SJCRH30 (cell line): ENCODE measurements at regions not wholly inside any gene's neighbourhood (a gene's known extent, or its start where the extent isn't known, plus 50 kb on each side); places are given as distances from the start of the nearest gene placed in this dataset.

Source experiments
- DNase-seq, 2 experiments: peaks; one replicate each; pipeline ENCODE4 v3.0.0-alpha.2; 2015 to 2020
- H3K27ac ChIP-seq: fragments of 250-450 bp; sonication (Bioruptor Pico); 2 replicates; pipeline ENCODE4 v1.5.1; 2020; ENCODE audit warnings: mild to moderate bottlenecking, moderate library complexity
- H3K27me3 ChIP-seq: fragments of 250-450 bp; sonication (Bioruptor Pico); 2 replicates; pipeline ENCODE4 v1.5.1; 2020; ENCODE audit warnings: mild to moderate bottlenecking, moderate library complexity
- H3K36me3 ChIP-seq: fragments of 250-450 bp; sonication (Bioruptor Pico); 2 replicates; pipeline ENCODE4 v1.5.1; 2020; ENCODE audit warnings: mild to moderate bottlenecking, moderate library complexity
- H3K4me1 ChIP-seq: fragments of 250-450 bp; sonication (Bioruptor Pico); 2 replicates; pipeline ENCODE4 v1.5.1; 2020; ENCODE audit warnings: mild to moderate bottlenecking, moderate library complexity
- H3K4me3 ChIP-seq: fragments of 250-450 bp; sonication (Bioruptor Pico); 2 replicates; pipeline ENCODE4 v1.5.1; 2020; ENCODE audit warnings: mild to moderate bottlenecking, moderate library complexity
- H3K9me3 ChIP-seq: fragments of 250-450 bp; sonication (Bioruptor Pico); replicated peaks from 2 replicates; pipeline ENCODE4 v1.5.1; 2020; ENCODE audit warnings: mild to moderate bottlenecking, moderate library complexity

DNA sequence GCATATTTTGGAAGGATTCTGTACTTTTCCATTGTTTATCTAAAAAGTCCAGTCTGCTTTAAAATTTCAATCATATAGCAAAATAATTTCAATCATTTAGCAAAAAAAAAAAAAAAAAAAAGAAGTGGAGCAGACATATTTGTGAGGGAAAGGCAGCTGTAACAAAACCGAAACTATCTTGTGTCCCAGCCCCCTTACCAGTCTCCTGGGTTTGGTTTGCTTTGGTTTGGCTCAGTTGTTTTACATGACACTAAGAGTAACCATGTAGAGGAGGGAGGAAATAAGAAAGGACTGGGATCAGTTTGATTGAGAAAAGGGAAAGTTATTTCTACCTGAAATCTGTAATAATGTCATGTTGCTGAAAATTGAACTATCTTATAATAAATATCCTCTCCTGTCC, 158.8 kb upstream of the GADL1 start:
- Histone ChIP-seq H3K27me3 (no peaks in the 10 kb centered on the region), H3K4me1 (no peaks in the 10 kb centered on the region), H3K4me3 (no peak overlapping the region), H3K9me3 (no peaks in the 10 kb centered on the region), H3K27ac (no peak overlapping the region), H3K36me3 (no peaks in the 10 kb centered on the region)
- no peak for DNase-seq

DNA sequence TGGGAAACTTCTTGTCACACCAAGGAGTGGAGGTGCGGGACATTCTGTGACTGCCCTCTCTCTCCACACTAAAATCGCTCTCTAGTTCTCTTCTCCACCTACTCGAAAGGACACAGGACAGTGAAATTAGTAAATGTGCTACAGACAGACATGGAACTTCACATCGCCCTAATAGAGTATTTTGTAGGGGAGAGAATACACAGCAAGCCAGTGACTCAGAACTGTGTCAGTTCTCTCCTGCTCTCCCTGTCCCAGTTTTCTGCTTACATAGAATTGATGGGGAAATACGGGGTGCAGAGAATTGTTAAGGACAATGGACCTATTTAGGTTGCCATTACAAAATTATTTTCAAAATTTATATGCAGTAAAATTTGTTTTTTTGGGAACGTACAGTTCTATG, 159.6 kb upstream of the GADL1 start:
- no peak for DNase-seq
- Histone ChIP-seq H3K27me3 (no peaks in the 10 kb centered on the region), H3K9me3 (no peaks in the 10 kb centered on the region), H3K4me3 (no peak overlapping the region), H3K4me1 (no peaks in the 10 kb centered on the region), H3K36me3 (no peaks in the 10 kb centered on the region), H3K27ac (no peak overlapping the region)

DNA sequence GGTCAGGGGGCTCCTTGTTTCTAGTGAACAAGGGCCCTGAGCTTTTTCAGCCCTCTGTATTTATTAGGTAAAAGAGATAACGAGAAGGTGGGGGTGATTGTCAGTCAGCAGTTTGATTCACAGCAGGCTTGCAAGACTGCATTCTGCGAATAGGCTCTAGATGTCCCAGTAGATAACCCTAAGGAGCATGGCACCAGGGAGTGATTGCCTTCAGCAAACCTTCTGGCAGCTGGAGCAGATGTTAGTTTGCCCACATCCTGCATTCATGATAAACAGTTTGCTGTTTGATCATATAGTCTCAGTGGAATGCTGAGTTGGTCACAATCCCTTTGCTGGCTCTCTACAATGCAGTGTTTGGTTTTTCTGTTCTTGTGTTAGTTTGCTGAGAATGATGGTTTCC, 161.3 kb upstream of the GADL1 start:
- DNase-seq, result no peak
- Histone ChIP-seq H3K27ac (no peak overlapping the region), H3K4me1 (no peaks in the 10 kb centered on the region), H3K4me3 (no peak overlapping the region), H3K9me3 (no peaks in the 10 kb centered on the region), H3K36me3 (no peaks in the 10 kb centered on the region), H3K27me3 (no peaks in the 10 kb centered on the region)

DNA sequence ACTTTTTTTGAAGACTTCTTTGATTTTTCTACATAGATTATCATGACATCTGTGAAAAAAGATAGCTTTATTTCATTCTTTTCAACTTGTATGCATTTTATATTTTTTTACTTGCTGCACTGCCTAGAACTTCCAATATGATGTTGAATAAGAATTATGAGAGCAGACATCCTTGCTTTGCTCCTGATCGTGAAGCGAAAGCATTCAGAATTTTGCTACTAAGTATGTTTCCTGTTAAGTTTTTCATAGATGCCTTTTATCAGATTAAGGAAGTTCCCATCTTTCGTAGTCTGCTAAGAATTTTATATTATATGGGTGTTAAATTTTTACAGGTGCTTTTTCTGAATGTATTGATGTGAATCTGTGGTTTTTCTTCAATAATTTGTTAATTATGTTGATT, 163.4 kb upstream of the GADL1 start:
- no peaks in the 10 kb centered on the region for H3K9me3 ChIP-seq
- DNase-seq, result no peak
- H3K4me3 ChIP-seq, result no peak overlapping the region
- H3K36me3 ChIP-seq, result no peaks in the 10 kb centered on the region
- no peak overlapping the region for H3K27ac ChIP-seq
- H3K27me3 ChIP-seq, result no peaks in the 10 kb centered on the region
- H3K4me1 ChIP-seq, result no peaks in the 10 kb centered on the region

DNA sequence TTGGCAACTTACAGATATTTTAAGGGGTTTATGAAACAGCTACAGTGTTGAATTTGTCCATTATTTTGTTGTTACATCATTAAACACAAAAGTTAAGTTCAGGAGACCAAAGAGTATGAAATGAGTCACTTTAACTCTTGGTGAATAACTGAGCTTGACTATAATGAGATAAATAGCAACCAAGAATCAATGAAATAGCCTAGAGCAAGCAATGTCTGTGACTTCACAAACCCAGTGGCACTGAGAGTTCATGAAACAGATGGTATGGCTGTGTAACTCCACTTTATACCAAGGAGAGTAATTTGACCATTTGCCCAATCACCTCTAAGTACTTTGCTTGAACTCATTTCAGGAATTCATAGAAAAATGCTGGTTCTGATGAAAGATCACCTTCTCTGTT, 169.6 kb upstream of the GADL1 start:
- no peak for DNase-seq
- H3K4me1 ChIP-seq, result 0 out of 2 replicates have a peak, but pooled peaks cover 4% of the 10 kb centered on the region
- no peak overlapping the region for H3K27ac ChIP-seq

DNA sequence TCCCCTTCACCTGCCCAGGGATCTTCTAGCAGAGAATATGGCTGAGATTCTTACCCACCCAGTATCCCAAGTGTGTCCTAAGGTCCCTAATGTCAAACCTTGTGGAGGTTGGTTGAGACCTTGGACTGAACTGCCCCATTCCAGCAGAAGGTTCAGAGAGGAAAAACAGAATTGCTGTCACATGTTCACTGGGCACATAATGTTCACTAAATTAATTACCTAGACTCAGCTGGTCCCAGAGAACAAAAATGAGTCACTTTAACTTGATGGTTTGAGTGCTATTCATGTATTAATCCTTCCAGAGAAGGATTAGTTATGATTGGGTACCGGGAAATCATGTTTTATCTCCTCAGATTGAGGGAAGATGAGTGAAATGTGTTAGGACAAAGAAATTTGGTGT, 171.3 kb upstream of the GADL1 start:
- no peak for DNase-seq
- Histone ChIP-seq H3K4me1 (0 out of 2 replicates have a peak, but pooled peaks cover 4% of the 10 kb centered on the region), H3K27me3 (no peaks in the 10 kb centered on the region), H3K36me3 (no peaks in the 10 kb centered on the region), H3K27ac (no peak overlapping the region), H3K9me3 (no peaks in the 10 kb centered on the region), H3K4me3 (no peak overlapping the region)

More for the DNA sequence above, 169.6 kb upstream of the GADL1 start:
- Histone ChIP-seq H3K36me3 (no peaks in the 10 kb centered on the region), H3K9me3 (no peaks in the 10 kb centered on the region), H3K27me3 (no peaks in the 10 kb centered on the region), H3K4me3 (no peak overlapping the region)

DNA sequence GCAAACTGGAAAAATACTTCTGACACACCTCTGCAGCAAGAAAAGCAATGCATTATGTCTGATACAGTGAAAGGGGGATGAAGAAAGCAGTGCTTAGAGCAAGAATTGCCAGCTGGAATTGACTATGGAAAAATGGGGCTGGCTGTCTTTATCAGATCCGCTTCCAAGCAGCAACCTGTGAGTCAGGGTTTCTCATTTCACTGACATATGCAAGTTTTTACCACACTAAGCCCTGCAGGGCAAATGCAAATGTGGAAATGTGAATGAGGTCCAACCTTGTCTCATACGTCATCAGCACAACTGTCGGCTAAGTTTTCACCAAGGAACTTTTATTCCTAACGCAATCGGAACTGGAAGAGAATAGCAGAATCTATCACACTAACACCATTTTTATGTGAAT, 172.5 kb upstream of the GADL1 start:
- no peaks in the 10 kb centered on the region for H3K27me3 ChIP-seq
- no peak overlapping the region for H3K27ac ChIP-seq
- H3K4me3 ChIP-seq, result no peak overlapping the region
- no peaks in the 10 kb centered on the region for H3K36me3 ChIP-seq
- H3K4me1 ChIP-seq, result 0 out of 2 replicates have a peak, but pooled peaks cover 4% of the 10 kb centered on the region
- DNase-seq, result peak; percentile 20 to 67
- H3K9me3 ChIP-seq, result no peaks in the 10 kb centered on the region

DNA sequence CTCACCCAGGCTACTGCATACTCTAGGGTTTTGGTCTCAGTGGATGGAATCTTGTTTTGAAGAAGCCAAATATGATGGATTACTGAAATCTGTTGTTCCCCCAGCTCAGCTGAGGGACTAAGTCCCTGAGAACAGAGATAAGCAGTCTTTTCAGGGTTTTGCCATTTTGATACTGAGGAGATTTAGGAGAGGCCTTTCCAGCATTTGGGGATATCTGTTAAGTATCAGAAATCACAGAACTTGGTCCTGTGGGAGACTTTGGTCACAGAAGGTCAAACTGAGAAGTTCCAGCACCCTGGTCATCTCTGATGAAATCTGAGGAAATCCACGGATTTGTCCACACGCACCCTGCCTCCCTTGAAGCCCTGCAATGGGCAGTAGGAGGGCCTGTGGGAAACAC, 181.0 kb upstream of the GADL1 start:
- no peaks in the 10 kb centered on the region for H3K27me3 ChIP-seq
- no peak overlapping the region for H3K4me3 ChIP-seq
- no peak for DNase-seq
- no peaks in the 10 kb centered on the region for H3K9me3 ChIP-seq
- no peak overlapping the region for H3K27ac ChIP-seq
- no peaks in the 10 kb centered on the region for H3K4me1 ChIP-seq
- no peaks in the 10 kb centered on the region for H3K36me3 ChIP-seq

DNA sequence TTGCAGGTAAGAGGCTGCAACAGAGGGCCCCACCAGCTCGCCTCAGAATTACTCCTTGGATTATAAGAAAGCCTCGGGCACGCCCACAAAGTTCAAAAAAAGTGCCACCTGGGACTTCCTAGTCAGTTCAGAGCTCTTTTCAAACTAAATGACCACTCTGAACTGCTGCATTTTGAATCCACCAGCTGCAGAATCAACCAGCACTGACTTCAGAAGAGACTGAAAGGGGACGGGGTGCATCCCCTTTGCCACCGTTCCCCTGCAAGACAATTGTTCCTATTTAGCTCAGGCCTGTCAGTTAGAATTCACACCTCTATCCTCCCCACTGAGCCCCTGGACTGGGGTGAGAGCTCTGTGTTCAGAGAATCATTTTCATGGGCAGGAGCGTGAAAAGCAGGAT, 181.4 kb upstream of the GADL1 start:
- DNase-seq, result no peak
- no peak overlapping the region for H3K4me3 ChIP-seq
- no peak overlapping the region for H3K27ac ChIP-seq
- H3K4me1 ChIP-seq, result no peaks in the 10 kb centered on the region
- H3K36me3 ChIP-seq, result no peaks in the 10 kb centered on the region
- H3K27me3 ChIP-seq, result no peaks in the 10 kb centered on the region
- H3K9me3 ChIP-seq, result no peaks in the 10 kb centered on the region

DNA sequence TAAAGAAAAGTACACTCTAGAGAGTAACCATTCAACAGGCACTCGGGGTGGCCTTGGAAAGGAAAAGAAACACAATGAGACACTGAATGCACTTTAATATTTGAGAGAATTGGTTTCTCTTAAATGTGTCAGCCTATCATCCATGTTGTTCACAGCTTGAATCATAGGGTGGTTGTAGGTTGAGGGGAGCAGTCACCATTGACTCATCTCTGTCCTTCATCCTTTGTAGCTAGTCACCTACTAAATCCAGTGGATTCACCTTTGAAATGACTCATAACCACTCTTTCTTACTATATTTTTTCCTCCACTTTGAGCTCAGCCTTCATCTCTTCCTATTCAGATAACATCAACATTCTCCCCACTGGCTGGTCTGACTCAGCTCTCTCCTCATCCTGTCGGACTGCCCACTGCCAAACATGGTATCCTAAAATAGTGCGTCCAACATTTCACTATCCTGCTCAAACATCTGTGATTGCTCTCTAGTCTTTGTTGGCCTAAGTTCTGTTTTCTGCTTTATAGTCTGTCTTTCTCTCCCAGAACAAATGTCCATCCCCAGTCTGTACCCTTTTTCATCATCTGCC, 182.7 kb upstream of the GADL1 start:
- Histone ChIP-seq H3K36me3 (no peaks in the 10 kb centered on the region), H3K27me3 (no peaks in the 10 kb centered on the region), H3K27ac (no peak overlapping the region), H3K4me1 (no peaks in the 10 kb centered on the region), H3K9me3 (no peaks in the 10 kb centered on the region), H3K4me3 (no peak overlapping the region)
- no peak for DNase-seq

DNA sequence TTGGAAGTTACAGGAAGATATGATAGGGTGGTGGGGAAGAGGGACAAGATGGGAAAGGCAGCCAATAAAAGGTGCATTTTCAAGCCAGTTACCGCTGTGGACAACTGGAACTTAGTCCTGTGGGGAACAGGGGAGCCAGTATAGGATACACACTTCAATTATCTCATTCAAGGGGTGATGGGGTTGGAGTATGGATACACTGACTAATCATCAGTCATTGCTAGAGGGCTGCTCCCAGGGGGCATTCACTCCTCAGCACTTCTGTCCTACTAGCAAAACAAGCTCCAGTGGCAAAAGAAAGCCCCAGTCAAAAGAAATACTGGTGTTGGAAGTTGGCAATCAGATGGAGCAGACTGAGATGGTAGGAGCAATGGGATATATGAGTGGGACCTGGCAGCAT, 183.4 kb upstream of the GADL1 start:
- Histone ChIP-seq H3K4me3 (no peak overlapping the region), H3K4me1 (no peaks in the 10 kb centered on the region), H3K27ac (no peak overlapping the region), H3K9me3 (no peaks in the 10 kb centered on the region), H3K36me3 (no peaks in the 10 kb centered on the region), H3K27me3 (no peaks in the 10 kb centered on the region)
- no peak for DNase-seq

DNA sequence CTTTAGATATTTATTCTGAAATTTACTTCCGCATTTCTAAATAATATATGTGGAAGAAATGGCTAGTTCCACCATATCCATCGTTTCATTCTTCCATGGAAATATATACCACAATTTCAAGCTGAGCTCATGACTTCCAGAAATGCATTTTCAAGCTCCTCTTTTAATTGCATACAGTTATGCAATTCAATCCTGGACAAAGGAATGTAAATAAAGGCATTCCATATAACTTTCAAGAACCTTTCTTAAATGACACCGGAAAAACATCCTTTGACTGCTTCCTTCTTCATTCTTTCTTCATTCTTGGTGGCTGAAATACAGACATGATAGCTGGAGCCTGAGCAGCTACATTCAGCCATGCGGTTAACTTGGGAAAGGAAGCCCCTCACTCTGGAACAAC, 185.2 kb upstream of the GADL1 start:
- Histone ChIP-seq H3K4me1 (no peaks in the 10 kb centered on the region), H3K9me3 (no peaks in the 10 kb centered on the region), H3K4me3 (no peak overlapping the region), H3K27me3 (no peaks in the 10 kb centered on the region), H3K36me3 (no peaks in the 10 kb centered on the region), H3K27ac (no peak overlapping the region)
- no peak for DNase-seq

DNA sequence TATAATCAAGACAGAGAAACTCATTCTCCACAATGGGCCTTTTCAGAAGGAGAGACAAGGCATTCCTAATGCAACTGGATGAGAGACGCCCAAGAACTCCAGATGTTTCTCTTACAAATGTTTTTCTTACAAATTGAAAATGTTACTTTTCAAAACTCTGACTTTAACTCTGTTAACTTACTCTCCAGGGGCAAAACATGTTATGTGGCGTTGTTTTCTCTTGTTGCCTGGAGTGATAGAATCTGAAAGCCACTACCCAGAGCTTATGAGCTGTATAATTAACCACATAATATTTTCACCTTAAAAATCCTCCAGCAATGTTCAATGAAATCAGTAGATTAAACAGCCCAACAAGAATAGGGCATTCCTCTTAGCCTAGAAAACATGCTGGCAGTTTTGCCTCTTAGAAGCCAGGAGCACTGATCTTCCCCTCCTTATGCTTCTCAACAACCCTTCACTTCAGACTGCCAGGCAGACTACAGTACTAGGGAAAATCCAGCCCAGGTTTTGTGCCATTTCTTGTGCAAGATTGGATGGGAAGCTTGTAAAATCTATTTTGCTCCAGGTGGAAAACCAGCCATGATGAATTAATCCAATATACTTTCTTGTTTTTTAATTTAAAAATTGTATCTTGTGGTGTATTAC, 186.7 kb upstream of the GADL1 start:
- Histone ChIP-seq H3K4me1 (no peaks in the 10 kb centered on the region), H3K27ac (no peak overlapping the region), H3K9me3 (no peaks in the 10 kb centered on the region), H3K27me3 (no peaks in the 10 kb centered on the region), H3K36me3 (no peaks in the 10 kb centered on the region), H3K4me3 (no peak overlapping the region)
- DNase-seq, result no peak

DNA sequence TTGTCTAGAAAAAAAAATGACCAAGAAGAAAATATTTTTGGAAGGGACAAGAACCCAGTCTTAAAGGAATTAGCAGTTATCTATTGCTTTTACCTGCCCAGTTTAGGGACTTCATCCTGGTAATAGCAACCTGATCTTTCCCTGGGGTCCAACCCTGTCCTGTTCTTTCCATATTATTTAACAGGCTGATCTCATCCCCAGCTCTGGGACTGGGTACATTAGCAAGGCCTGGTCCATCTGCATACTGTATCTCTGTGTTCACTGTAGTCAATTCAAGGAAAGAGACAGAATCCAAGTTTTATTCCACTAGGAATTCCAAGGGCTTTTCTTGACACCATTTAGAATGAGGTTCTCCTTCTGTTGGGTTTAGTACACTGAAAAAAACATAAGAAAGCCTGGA, 191.7 kb upstream of the GADL1 start:
- Histone ChIP-seq H3K9me3 (no peaks in the 10 kb centered on the region), H3K4me3 (no peak overlapping the region), H3K27ac (no peak overlapping the region), H3K27me3 (no peaks in the 10 kb centered on the region), H3K4me1 (no peaks in the 10 kb centered on the region), H3K36me3 (no peaks in the 10 kb centered on the region)
- DNase-seq, result no peak

DNA sequence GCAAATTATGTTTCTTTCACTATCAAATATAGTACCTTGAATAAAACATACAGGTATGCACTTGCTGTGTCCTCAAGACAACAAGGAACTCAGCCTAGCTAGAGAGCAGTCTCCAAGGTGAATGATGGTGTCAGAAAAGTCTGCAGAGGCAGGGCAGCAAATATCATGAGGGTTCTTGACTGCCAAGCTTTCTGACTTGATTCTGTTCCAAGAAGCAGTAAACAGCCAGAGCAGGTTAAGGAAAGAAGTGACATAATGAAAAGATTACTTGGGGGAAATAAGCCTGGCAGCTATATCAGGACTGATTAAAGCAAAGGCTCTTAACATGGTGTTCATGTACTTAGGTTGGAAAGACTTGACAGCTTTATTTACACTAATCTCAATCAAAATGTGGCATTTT, 192.2 kb upstream of the GADL1 start:
- no peak for DNase-seq
- Histone ChIP-seq H3K4me1 (no peaks in the 10 kb centered on the region), H3K27ac (no peak overlapping the region), H3K9me3 (no peaks in the 10 kb centered on the region), H3K27me3 (no peaks in the 10 kb centered on the region), H3K4me3 (no peak overlapping the region), H3K36me3 (no peaks in the 10 kb centered on the region)

DNA sequence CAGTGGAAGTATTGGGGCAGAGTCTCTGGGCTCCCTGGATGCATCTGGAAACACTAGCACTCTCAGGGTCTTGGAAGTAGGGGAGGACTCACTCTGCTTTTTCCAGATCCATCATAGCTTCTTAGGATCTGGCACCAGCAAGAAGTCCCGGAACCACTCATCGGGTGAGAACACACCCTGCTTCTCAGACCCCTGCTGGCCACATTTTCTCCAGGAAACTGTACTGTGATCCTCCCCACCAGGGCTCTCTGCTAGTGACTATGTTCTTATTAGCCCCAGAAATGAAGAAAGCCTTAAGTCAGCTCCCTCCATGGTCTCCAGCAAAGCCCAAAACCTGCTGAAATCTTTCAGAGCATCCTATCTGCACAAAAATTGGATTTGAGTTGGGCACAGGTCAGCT, 197.3 kb upstream of the GADL1 start:
- no peak for DNase-seq
- no peaks in the 10 kb centered on the region for H3K36me3 ChIP-seq
- no peaks in the 10 kb centered on the region for H3K4me1 ChIP-seq
- H3K27ac ChIP-seq, result no peak overlapping the region
- no peaks in the 10 kb centered on the region for H3K27me3 ChIP-seq
- no peak overlapping the region for H3K4me3 ChIP-seq
- no peaks in the 10 kb centered on the region for H3K9me3 ChIP-seq
